Calu3 (cell line): ENCODE measurements at regions not wholly inside any gene's neighbourhood (a gene's known extent, or its start where the extent isn't known, plus 50 kb on each side); places are given as distances from the start of the nearest gene placed in this dataset.

Experiments used
- BruUV-seq: library from RNA; stranded (reverse); fragments of 400-500 nt; replicated peaks from 2 replicates; lab custom pipeline; 2021; lab: Mats Ljungman, UMichigan
- CTCF ChIA-PET: fragments of 300-600 bp; sonication (Branson Sonifier 250); formaldehyde crosslinking; loops from one replicate; lab custom pipeline; 2022; ENCODE audit warnings: antibody characterized with exemption; lab: Charles Lee
- DNase-seq: peaks from one replicate; pipeline ENCODE4 v3.0.0; 2022
- H3K27ac Mint-ChIP-seq: one replicate; pipeline ENCODE4 v1.8.0; 2022; ENCODE audit warnings: mixed read lengths; ENCODE audit not compliant: unreplicated experiment
- H3K27me3 Mint-ChIP-seq: one replicate; pipeline ENCODE4 v1.8.0; 2022; ENCODE audit warnings: mixed read lengths; ENCODE audit not compliant: unreplicated experiment
- H3K36me3 Mint-ChIP-seq: one replicate; pipeline ENCODE4 v1.8.0; 2022; ENCODE audit warnings: mild to moderate bottlenecking, moderate library complexity, mixed read lengths; ENCODE audit not compliant: insufficient read depth, unreplicated experiment
- H3K4me1 Mint-ChIP-seq: one replicate; pipeline ENCODE4 v1.8.0; 2022; ENCODE audit warnings: mild to moderate bottlenecking, low read depth, mixed read lengths; ENCODE audit not compliant: unreplicated experiment
- H3K4me3 Mint-ChIP-seq: one replicate; pipeline ENCODE4 v1.8.0; 2022; ENCODE audit warnings: mild to moderate bottlenecking, low read depth, moderate library complexity, mixed read lengths; ENCODE audit not compliant: unreplicated experiment
- H3K9me3 Mint-ChIP-seq: one replicate; pipeline ENCODE4 v1.8.0; 2022; ENCODE audit warnings: low read depth, mixed read lengths; ENCODE audit not compliant: unreplicated experiment
- CTCF ChIP-seq: fragments of 200-600 bp; IDR thresholded peaks from one replicate; pipeline ENCODE4 v1.8.0; 2022; ENCODE audit warnings: antibody characterized with exemption; ENCODE audit not compliant: unreplicated experiment
- intact Hi-C: fragments of 100-400 bp; cut with micrococcal nuclease; formaldehyde crosslinking; loops from one replicate; pipeline ENCODE4 v1.10.0; 2022; ENCODE audit not compliant: unreplicated experiment

DNA sequence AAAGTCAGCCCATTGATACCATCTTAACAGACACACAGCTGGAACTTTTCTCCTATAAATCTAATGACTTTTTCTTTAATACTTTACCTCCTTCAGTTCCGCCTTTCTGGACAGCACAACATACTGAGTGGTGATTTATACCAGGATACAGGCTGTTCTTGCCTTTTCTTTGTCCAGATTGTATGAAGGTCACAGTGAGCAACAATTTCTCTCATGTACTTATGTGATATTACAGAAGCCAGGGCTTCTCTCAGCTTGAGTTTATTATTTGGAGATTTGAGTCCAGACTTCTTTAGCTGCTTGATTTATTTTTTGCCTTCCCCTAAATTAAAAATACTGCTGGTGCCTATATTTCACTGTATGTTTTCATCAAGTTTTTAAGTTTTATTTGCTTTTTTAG is 976.0 kb downstream of the ROBO2 start:
- H3K36me3 Mint-ChIP-seq = no peaks in the 10 kb centered on the region
- no peaks in the 10 kb centered on the region for H3K9me3 Mint-ChIP-seq
- no peaks in the 10 kb centered on the region for H3K27me3 Mint-ChIP-seq
- H3K27ac Mint-ChIP-seq = no peak overlapping the region
- CTCF ChIA-PET = interaction anchor here (0.6 kb wide), 1 partner anchor 262 kb away, joined by 4 read pairs; no protein-coding TSS in a partner anchor
- intact Hi-C loops = no loop called here
- TF ChIP-seq CTCF = no peak
- no peaks in the 10 kb centered on the region for H3K4me1 Mint-ChIP-seq
- no peak for DNase-seq
- H3K4me3 Mint-ChIP-seq = no peak overlapping the region
- BruUV-seq = no TSS peak

- no peaks in the 10 kb centered on the region for H3K36me3 Mint-ChIP-seq
- no TSS peak for BruUV-seq
- H3K27ac Mint-ChIP-seq = no peak overlapping the region
- H3K4me3 Mint-ChIP-seq = no peak overlapping the region
- TF ChIP-seq CTCF = no peak
- no peaks in the 10 kb centered on the region for H3K4me1 Mint-ChIP-seq
- CTCF ChIA-PET = no interaction called here
- H3K9me3 Mint-ChIP-seq = no peaks in the 10 kb centered on the region
- no peak for DNase-seq
- intact Hi-C loops = no loop called here
- H3K27me3 Mint-ChIP-seq = no peaks in the 10 kb centered on the region
Observed at GRCh38 chr3:78021710-78022109, 981.8 kb downstream of the ROBO2 start.

GRCh38 chr3:78022232-78022631 is 982.3 kb downstream of the ROBO2 start:
- Mint-ChIP-seq H3K27ac (no peak overlapping the region), H3K4me3 (no peak overlapping the region), H3K36me3 (no peaks in the 10 kb centered on the region), H3K4me1 (no peaks in the 10 kb centered on the region), H3K27me3 (no peaks in the 10 kb centered on the region), H3K9me3 (no peaks in the 10 kb centered on the region)
- DNase-seq = no peak
- intact Hi-C loops = no loop called here
- CTCF ChIA-PET = interaction anchor here (0.6 kb wide), 2 partner anchors 64 to 873 kb away, joined by 3 to 4 read pairs; no protein-coding TSS in a partner anchor
- BruUV-seq = no TSS peak
- no peak for TF ChIP-seq CTCF

DNA sequence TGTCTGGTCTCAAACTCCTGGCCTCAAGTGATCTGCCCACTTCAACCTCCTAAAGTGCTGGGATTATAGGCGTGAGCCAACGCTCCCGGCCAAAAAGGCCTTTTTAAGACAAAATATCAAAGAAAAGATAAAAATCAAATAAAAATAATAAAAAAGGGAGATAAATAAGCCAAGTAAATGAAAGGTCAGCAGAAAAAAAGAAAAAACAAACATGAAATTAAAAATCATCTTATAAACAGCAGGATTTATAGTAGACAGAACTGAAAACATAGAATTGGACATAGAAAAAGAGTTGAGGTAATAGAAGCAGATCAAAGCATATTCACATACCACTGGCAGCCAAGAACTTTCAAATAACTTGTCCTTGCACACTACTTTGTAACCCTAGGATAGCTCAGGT is 983.4 kb downstream of the ROBO2 start:
- Mint-ChIP-seq H3K36me3 (no peaks in the 10 kb centered on the region), H3K4me1 (no peaks in the 10 kb centered on the region), H3K9me3 (no peaks in the 10 kb centered on the region), H3K4me3 (no peak overlapping the region), H3K27me3 (no peaks in the 10 kb centered on the region), H3K27ac (no peak overlapping the region)
- CTCF ChIA-PET = no interaction called here
- no peak for TF ChIP-seq CTCF
- DNase-seq = no peak
- no TSS peak for BruUV-seq
- intact Hi-C loops = no loop called here
